GM11168 (cell line): ENCODE measurements at regions not wholly inside any gene's neighbourhood (a gene's known extent, or its start where the extent isn't known, plus 50 kb on each side); places are given as distances from the start of the nearest gene placed in this dataset.

ENCODE experiments used
- in situ Hi-C: fragments of 300-500 bp; cut with MboI; formaldehyde crosslinking; loops from one replicate; pipeline ENCODE4 v1.12.0; 2022; ENCODE audit warnings: low sequenced_read_pairs; ENCODE audit not compliant: unreplicated experiment

GRCh38 chr10:90604636-90605035 lies 253.2 kb downstream of the HTR7 start:
- in situ Hi-C loops: no loop called here

- in situ Hi-C loops: no loop called here
These were observed 252.3 kb downstream of the HTR7 start for GRCh38 chr10:90605506-90605905.

GRCh38 chr10:90612276-90612675 lies 245.6 kb downstream of the HTR7 start:
- in situ Hi-C loops: no loop called here

- in situ Hi-C loops: no loop called here
These were observed 243.2 kb downstream of the HTR7 start for GRCh38 chr10:90614631-90615030.

GRCh38 chr10:90621577-90621976 lies 236.3 kb downstream of the HTR7 start:
- in situ Hi-C loops: no loop called here

- in situ Hi-C loops: no loop called here
These were observed 222.6 kb downstream of the HTR7 start for GRCh38 chr10:90635111-90635765.

GRCh38 chr10:90640756-90641155 lies 217.1 kb downstream of the HTR7 start:
- in situ Hi-C loops: no loop called here

GRCh38 chr10:90641731-90642130 lies 216.1 kb downstream of the HTR7 start:
- in situ Hi-C loops: no loop called here

- in situ Hi-C loops: no loop called here
These were observed 215.7 kb downstream of the HTR7 start for GRCh38 chr10:90642136-90642535.

GRCh38 chr10:90642650-90643049 lies 215.2 kb downstream of the HTR7 start:
- in situ Hi-C loops: no loop called here

GRCh38 chr10:90644165-90644564 lies 213.7 kb downstream of the HTR7 start:
- in situ Hi-C loops: no loop called here

GRCh38 chr10:90650858-90651257 lies 207.0 kb downstream of the HTR7 start:
- in situ Hi-C loops: no loop called here

- in situ Hi-C loops: no loop called here
These were observed 205.3 kb downstream of the HTR7 start for GRCh38 chr10:90652519-90652918.

GRCh38 chr10:90658791-90659190 lies 199.0 kb downstream of the HTR7 start:
- in situ Hi-C loops: no loop called here

- in situ Hi-C loops: no loop called here
These were observed 191.8 kb downstream of the HTR7 start for GRCh38 chr10:90665905-90666662.

GRCh38 chr10:90674461-90674860 lies 183.4 kb downstream of the HTR7 start:
- in situ Hi-C loops: no loop called here

- in situ Hi-C loops: no loop called here
These were observed 182.9 kb downstream of the HTR7 start for GRCh38 chr10:90674928-90675327.

- in situ Hi-C loops: no loop called here
These were observed 182.2 kb downstream of the HTR7 start for GRCh38 chr10:90675621-90676020.
